GM18858 (cell line): ENCODE measurements at regions not wholly inside any gene's neighbourhood (a gene's known extent, or its start where the extent isn't known, plus 50 kb on each side); places are given as distances from the start of the nearest gene placed in this dataset.

Experiments used
- ATAC-seq: cut with Tn5 transposase; IDR thresholded peaks from one replicate; pipeline ENCODE4 v1.9.1; 2021; ENCODE audit not compliant: unreplicated experiment

DNA sequence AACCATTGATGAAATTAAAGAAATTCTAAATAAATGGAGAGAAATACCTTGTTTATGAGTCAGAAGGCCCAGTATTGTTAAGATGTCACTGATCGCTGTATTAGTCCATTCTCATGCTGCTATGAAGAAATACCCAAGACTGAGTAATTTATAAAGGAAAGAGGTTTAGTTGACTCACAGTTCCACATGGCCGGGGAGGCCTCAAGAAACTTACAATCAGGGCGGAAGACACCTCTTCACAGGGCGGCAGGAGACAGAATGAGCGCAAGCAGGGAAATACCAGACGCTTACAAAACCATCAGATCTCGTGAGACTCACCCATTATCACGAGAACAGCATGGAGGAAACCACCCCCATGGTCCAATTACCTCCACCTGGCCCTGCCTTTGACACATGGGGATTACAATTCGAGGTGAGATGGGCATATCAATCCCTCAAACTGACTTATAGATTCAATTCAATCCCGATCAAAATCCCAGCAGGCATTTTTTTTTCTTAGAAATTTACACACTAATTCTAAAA is 157.2 kb downstream of the ENGASE start:
- ATAC-seq, result no peak

- ATAC-seq, result no peak
Measured at GRCh38 chr17:79230576-79230975, 156.0 kb downstream of the ENGASE start.

- no peak for ATAC-seq
Measured at GRCh38 chr17:79226037-79226436, 151.4 kb downstream of the ENGASE start.

DNA sequence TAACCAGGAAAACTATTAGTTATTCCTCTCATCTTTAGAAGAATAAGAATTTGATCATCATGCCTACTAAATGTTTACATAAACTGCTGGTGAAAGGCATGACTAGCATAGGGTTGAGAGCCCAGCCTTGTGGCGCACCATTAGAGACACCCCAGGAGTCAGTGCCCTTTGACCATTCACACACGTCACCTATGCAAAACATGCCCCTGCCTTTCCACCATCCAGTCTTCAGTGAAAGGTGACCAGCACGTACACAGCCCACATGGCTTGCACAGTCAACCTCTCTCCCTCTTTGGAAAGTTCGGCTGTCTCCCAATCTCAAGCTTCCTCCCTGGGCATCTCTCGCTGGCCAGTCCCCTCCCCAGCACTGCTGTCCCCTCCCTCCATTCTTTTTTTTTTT is 150.3 kb downstream of the ENGASE start:
- ATAC-seq, result no peak

- ATAC-seq, result no peak
Measured at GRCh38 chr17:79224476-79224875, 149.9 kb downstream of the ENGASE start.

DNA sequence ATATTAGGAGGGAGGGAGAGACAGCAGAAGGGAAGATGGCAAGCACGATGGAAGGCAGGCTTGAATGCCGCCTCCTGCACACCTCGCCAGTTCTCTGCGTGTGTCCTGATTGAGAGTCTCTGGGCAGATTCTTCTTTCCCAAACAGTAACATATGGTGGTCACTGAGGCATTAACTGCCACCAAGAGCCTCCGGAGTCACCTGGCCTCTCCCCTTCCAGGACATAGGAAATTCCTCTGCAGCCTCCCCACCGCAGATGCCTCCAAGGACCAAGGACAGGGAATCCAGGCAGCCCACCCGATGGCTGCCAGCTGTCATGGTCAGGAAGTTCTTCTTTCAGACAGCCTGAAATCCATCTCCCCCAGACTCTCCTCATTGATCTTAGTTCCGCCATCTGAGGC is 149.3 kb downstream of the ENGASE start:
- no peak for ATAC-seq

GRCh38 chr17:79223471-79223870 is 148.8 kb downstream of the ENGASE start:
- no peak for ATAC-seq

GRCh38 chr17:79221597-79221996 is 147.0 kb downstream of the ENGASE start:
- no peak for ATAC-seq

DNA sequence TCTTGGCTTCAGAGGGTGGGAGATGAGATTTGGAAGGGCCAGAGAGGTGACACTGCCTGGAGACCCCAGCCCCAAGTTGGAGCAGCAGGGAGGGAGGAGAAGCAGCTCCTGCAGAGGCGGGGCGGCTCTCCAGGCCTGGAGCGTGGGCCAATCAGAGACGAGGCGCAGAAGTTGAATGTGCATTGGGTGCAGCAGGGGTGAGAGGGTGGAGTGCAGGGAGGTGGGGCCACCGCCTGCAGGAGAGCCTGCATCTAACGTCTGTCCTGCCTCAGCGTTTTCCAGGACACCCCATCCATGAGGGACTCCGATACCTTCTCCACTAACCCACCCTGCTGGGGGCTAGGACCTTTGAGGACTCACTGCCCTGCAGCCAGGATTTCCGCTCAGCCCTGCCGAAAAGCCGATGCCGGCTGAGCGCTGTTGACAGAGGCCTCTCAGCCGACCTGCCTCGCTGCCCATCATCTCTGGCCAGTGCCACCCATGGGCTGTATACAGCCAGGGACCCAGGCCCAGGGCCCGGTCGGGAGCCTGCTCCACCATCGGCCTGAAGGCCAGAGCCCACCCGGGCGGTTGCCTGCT is 146.2 kb downstream of the ENGASE start:
- no peak for ATAC-seq

DNA sequence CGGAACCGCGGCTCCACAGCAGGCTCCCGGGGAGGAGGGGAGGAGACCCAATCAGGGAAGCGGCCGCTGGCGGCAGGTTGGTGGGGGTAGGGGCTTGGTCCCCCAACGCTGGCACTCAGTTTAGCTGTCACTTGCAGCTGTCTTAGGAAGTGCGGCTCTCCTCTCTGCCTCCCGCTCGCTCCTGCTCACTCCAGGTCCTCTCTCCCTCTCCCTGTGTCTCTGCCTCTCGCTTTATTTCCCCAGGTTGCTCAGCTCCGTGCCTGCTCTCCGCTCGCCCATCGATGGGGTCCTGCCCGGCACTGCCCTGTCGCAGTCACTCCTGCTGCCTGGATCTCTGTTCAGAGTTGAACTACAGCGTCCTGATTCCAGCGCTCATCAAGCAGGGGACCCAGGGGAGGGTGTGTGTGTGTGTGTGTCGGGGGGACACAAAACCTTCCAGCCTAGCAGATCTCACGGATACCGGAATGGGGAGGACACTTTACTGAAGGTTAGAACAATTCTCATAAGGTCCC is 145.6 kb downstream of the ENGASE start:
- ATAC-seq, result no peak

DNA sequence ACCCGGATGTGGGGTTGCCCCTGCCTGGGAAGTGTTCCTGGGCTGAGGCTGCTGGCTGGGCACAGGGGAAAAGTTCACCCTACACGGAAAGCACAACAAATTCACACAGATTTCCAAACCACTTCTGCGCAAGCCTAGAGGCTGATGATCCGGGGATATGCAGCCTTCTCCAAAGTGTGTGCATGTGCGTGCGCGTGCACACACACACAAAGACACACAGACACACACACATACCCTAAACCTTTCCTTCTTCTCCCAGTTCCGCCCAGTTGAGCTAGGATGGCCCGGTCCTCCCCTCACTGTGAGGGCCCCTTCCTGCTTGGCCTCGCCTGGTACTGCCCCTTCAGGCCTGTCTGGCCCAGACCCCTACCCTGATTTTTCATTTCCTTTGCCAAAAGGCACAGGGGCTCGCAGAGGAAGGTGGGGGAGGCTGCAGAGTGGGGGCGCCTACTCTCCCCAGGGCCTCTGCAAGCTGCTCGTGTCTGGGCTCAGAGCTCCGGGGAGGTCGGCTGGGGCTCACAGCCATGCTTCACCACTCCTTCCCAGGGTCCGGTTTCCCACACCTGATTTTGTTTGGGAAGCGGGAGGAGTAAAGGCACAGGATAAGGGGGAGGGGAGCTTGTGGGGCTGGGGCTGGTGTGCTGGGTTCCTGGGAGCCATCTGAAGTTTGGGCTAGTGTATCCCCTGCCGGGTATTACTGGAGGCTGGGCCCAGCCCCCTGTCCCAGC is 144.7 kb downstream of the ENGASE start:
- no peak for ATAC-seq

DNA sequence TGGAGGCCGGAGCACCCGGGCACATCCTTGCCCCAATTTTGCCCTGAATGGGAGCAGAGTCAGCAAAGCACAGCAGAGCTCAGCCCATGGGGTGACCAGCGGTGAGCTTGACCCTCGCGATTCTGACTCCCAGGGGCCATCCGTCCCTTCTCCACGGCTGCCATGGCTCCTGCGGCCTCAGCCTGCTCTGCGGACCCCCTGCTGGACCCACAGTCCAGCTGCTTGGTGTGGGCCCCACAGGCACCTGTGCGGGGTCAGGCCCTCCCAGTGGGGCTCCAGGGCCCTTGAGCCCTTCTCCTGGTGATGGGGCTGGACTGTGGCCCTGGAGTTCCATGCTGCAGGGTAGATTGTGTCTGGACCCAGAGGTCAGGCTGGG is 144.2 kb downstream of the ENGASE start:
- no peak for ATAC-seq

GRCh38 chr17:79218175-79218824 is 143.7 kb downstream of the ENGASE start:
- ATAC-seq, result no peak

GRCh38 chr17:79217473-79218135 is 143.0 kb downstream of the ENGASE start:
- ATAC-seq, result no peak

- no peak for ATAC-seq
Measured at GRCh38 chr17:79216826-79217225, 142.2 kb downstream of the ENGASE start.

DNA sequence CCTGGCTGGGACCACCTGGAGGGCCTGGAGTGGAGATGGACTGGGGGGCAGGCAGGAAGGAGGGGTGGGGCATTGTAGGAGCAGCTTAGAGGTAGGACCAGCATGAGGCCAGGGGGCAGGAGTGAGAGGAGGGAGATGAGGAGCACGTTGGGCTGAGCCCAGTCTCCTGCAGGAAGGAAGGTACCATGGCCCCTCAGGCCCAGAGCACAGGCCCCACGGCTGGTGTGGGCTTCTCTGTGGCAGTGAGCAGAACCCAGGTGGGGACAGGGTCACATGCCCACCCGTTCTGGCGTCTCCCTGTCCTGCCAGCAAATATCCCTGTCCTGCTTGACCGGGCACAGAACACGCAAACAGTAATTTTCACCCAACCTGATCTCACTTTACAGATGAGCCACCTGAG is 141.8 kb downstream of the ENGASE start:
- ATAC-seq, result no peak

DNA sequence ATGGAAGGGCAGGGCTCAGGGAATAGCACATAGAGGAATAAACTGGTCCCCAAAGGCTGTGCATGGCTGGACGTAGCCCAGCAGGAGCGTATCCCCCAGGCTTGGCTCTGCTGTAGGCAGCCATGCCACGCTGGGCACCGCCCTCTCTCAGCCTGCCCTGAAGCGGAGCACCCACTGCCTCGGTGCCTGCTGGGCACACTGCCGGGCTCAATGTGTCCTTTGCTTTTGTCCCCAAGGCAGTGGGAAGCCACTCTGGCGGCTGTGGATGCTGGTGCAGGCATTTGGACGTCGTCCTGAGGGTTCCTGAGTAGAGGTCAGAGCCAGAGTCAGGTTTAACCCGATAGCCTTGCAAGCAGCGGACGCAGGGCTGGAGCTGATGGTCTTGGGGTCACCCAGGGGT is 141.0 kb downstream of the ENGASE start:
- no peak for ATAC-seq

DNA sequence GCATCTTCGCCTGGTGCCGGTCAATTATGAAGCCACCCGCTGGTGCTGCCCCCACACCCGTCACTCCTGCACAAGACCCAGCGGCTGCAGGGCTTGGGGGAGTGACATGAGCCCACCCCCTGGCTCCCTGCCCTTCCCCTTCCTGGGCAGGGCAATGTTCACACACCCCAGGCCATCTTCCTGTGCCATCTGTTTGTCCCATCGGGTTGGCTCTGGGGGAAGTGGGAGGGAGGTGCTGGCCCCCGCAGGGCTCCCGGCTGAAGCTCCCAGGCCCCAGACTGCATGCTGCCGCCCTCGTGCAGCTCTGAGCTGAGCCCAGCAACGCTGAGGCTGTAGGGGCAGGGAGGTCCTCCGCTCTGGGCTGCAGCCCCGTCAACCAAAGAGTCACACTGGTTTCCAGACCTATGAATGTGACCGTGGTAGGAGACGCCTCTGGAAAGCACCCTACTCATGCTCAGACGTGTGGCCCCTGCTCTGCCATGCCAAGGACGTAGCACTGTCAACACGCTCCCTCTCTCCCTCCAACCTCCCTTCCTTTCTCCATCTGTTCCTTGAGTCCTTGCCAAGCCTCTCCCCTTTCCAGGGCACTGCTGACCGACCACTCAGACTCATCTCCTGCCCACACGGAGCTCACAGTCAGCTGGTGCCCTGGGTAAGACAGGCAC is 140.4 kb downstream of the ENGASE start:
- no peak for ATAC-seq

DNA sequence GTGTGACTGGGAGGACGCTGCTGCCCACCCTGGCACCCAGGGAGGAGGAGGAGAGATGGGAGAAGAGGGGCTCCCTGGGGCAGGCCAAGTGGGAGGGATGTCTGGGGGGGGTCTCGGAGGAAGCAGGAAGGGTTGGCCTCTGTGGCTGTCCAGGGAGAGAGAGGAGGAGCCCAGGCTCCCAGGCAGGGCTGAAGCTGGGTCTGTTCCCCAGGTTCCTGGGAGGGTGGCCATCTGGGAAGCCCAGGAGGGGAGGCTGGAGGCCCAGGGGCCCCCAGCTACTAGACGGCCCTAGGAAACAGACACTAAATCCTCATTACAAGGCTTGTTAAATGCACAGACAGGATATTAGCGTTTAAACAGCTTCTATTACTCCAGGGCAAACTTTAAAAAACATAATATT is 139.8 kb downstream of the ENGASE start:
- ATAC-seq, result no peak

DNA sequence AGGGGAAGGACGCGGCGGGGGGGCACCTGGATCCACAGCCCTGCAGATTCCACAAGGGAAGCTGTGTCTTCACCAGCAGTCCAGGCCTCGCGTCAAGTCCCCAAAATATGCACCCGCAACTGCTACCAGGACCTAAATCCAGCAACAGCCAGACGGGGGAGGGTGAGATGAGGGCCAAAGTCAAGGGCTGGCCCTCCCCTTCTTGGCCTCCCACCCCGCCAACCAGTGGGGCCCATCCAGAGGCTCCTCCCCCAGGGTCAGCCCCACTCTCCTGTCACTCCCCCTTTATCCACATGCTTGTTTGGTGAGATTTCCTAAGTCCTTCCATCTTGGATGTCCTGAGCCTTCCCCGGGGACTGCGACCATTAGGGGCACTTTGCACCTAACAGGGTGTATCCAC is 138.7 kb downstream of the ENGASE start:
- no peak for ATAC-seq
